ENCODE measurements at regions not wholly inside any gene's neighbourhood (a gene's known extent, or its start where the extent isn't known, plus 50 kb on each side); places are given as distances from the start of the nearest gene placed in this dataset.

DNA sequence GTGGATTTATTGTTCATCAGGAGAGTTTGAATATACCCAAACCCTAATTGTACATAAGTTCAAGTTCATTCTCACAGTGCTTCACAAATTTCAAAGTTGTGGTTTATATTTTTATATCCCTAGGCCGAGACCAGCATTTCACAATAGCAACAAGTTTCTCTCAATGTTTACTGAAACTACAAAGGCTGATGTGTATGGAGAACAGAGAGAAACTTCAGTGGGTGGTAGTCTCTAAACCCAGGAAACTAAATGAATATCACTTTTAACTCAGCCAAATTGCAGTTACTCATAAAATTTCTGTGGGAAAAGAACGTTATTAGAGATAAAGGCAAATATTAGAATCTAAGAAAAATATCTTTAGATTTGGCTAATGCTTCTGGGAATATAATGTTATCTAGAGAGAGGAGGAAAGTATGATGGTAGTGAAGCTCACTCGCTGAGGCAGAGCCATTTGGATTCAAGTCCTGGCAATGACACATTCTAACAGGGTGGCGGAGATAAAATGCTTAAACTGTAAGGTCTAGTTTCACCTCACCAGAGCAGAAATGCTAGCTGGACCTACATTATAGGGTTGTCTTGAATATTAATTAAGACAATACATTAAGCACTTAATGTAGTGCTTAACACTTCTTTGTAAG is 514.8 kb downstream of the EPHA3 start:
- intact Hi-C loops (cut with micrococcal nuclease): no loop called here
- Histone ChIP-seq H3K4me1 (no peaks in the 10 kb centered on the region), H3K27ac (replicated peaks) (no peak overlapping the region), H3K36me3 (no peaks in the 10 kb centered on the region), H3K27me3 (ENCODE audit: low read depth) (no peaks in the 10 kb centered on the region), H3K9me3 (replicated peaks) (peaks cover 3% of the 10 kb centered on the region), H3K4me3 (no peak overlapping the region)
- TF ChIP-seq, protein P1, sequence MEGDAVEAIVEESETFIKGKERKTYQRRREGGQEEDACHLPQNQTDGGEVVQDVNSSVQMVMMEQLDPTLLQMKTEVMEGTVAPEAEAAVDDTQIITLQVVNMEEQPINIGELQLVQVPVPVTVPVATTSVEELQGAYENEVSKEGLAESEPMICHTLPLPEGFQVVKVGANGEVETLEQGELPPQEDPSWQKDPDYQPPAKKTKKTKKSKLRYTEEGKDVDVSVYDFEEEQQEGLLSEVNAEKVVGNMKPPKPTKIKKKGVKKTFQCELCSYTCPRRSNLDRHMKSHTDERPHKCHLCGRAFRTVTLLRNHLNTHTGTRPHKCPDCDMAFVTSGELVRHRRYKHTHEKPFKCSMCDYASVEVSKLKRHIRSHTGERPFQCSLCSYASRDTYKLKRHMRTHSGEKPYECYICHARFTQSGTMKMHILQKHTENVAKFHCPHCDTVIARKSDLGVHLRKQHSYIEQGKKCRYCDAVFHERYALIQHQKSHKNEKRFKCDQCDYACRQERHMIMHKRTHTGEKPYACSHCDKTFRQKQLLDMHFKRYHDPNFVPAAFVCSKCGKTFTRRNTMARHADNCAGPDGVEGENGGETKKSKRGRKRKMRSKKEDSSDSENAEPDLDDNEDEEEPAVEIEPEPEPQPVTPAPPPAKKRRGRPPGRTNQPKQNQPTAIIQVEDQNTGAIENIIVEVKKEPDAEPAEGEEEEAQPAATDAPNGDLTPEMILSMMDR (IDR thresholded peaks at IDR 0.05; ENCODE audit: borderline replicate concordance): no peak
- DNase-seq: no peak

DNA sequence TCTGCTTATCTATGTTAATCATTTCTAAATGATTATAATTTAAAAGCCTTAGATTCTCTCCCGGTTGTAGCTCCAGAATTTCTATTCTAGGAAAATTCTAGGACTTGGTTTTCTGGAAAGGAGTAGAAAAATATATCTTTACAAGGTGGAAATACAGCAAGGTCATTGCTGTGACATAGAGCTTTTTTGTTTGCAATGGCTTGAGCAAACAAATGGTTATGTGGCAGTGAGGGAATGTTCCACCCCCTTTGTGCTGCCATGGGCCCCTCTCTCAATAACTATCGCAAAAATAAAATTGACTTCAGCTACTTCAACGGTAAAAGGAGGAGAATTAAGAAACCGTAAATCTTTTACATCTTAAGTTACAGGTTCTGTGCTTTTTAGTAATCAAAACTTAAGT is 517.1 kb downstream of the EPHA3 start:
- intact Hi-C loops (cut with micrococcal nuclease): no loop called here
- Histone ChIP-seq H3K27ac (replicated peaks) (no peak overlapping the region), H3K9me3 (replicated peaks) (peaks cover 3% of the 10 kb centered on the region), H3K36me3 (no peaks in the 10 kb centered on the region), H3K4me1 (no peaks in the 10 kb centered on the region), H3K27me3 (ENCODE audit: low read depth) (no peaks in the 10 kb centered on the region), H3K4me3 (no peak overlapping the region)
- no peak for DNase-seq
- TF ChIP-seq, protein P1 (IDR thresholded peaks at IDR 0.05; ENCODE audit: borderline replicate concordance): no peak

DNA sequence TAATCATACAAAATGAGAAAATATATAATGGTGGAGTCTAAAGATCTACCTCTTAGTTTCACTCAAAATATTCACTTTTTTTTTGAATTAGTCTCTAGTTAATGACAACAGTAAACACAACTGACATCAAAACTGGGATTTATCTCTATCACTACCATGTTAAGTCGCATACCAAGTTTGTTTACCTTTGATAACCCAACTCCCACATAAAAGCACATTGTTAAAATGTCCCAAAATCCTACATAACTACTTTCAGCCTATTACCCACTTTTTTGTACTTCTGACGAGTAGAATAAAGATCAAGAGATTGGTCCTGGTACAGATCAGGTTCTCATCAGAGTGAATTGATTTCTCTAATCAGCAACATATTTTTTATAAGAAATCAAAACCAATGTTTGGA is 518.5 kb downstream of the EPHA3 start:
- intact Hi-C loops (cut with micrococcal nuclease): no loop called here
- Histone ChIP-seq H3K36me3 (no peaks in the 10 kb centered on the region), H3K27ac (replicated peaks) (no peak overlapping the region), H3K4me1 (no peaks in the 10 kb centered on the region), H3K9me3 (replicated peaks) (no peaks in the 10 kb centered on the region), H3K27me3 (ENCODE audit: low read depth) (no peaks in the 10 kb centered on the region), H3K4me3 (no peak overlapping the region)
- no peak for DNase-seq
- TF ChIP-seq, protein P1 (IDR thresholded peaks at IDR 0.05; ENCODE audit: borderline replicate concordance): no peak

DNA sequence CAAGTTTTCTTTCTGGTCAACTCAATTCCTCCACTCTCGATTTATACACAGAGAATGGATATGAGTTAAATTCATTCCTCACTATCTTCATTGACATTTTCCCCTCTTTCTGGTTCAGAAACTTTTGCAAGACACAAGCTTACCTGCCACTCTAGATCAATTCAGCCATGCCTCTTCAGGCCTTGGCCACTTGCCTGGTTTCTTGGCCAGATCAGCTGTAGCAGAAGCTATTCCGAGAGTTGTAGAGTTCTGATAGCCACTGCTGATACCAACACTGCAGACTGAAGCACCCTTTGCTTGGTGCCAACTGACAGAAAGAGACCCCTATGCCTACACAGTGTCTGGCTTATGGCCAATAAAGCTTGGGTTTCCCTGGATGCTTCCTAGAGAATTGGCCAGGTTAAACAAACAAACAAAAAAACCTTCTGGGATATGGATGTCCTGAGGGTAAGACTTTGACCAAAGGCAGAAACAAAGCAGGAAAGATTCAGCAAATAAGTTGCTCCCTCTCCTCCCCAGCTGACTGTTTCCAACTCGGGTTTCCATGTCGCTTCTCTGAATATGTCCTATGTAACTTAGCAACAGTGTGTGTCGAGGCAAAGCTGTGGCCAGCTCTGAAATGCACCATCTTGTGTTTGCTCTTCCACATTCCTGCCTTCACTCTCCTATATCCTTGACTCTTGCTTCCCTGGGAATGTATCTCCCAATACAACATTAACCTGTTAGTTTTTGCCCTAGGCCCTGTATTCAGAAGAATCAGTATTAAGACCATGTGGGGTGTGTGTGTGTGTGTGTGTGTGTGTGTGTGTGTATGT is 521.6 kb downstream of the EPHA3 start:
- H3K27me3 ChIP-seq (ENCODE audit: low read depth): no peaks in the 10 kb centered on the region
- no peak overlapping the region for H3K27ac ChIP-seq (replicated peaks)
- no peak overlapping the region for H3K4me3 ChIP-seq
- intact Hi-C loops (cut with micrococcal nuclease): no loop called here
- TF ChIP-seq, protein P1 (IDR thresholded peaks at IDR 0.05; ENCODE audit: borderline replicate concordance): no peak
- H3K9me3 ChIP-seq (replicated peaks): no peaks in the 10 kb centered on the region
- no peaks in the 10 kb centered on the region for H3K36me3 ChIP-seq
- DNase-seq: no peak
- H3K4me1 ChIP-seq: no peaks in the 10 kb centered on the region

DNA sequence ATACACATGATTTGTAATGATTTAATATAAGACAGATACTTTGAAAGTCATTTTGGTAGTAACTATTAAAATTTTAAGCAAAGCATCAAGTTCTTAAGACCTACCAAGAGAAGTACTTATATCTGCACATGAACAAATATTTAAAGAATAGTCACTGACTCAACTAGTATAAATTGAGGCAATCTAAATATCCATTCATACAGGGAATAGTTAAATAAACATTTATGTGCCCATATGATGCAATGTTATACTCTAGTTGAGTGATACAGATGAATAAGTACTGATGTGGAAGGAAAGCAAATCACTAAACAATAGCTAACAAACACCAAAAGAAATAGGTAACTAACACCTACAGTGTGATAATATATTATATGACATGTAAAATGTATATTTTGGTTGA is 527.7 kb downstream of the EPHA3 start:
- H3K4me3 ChIP-seq: no peak overlapping the region
- no peak overlapping the region for H3K27ac ChIP-seq (replicated peaks)
- no peaks in the 10 kb centered on the region for H3K27me3 ChIP-seq (ENCODE audit: low read depth)
- no peaks in the 10 kb centered on the region for H3K4me1 ChIP-seq
- intact Hi-C loops (cut with micrococcal nuclease): no loop called here
- TF ChIP-seq, protein P1 (IDR thresholded peaks at IDR 0.05; ENCODE audit: borderline replicate concordance): no peak
- DNase-seq: no peak
- no peaks in the 10 kb centered on the region for H3K36me3 ChIP-seq
- peaks cover 2% of the 10 kb centered on the region for H3K9me3 ChIP-seq (replicated peaks)

Data from left ventricle myocardium inferior (tissue), 1 donor.